Body of pancreas (tissue), 4 donors: ENCODE measurements at regions not wholly inside any gene's neighbourhood (a gene's known extent, or its start where the extent isn't known, plus 50 kb on each side); places are given as distances from the start of the nearest gene placed in this dataset.

Experiments used
- POLR2A ChIP-seq, 3 donors: fragments of 450-650 bp; IDR thresholded peaks; one replicate each; pipeline ENCODE4 v1.6.1; 2016; ENCODE audit warnings: antibody characterized with exemption in 3 of 3, mild to moderate bottlenecking in 2 of 3
- TF ChIP-seq, protein P1 (sequence below), 7 experiments: fragments of 450-650 bp in 4 of 7; fragments of 200-600 bp in 3 of 7; sonication (generic) in 3 of 7; IDR thresholded peaks; one replicate each; pipeline ENCODE4 v1.5.1; 2016 to 2019; ENCODE audit warnings: antibody characterized with exemption in 7 of 7

DNA sequence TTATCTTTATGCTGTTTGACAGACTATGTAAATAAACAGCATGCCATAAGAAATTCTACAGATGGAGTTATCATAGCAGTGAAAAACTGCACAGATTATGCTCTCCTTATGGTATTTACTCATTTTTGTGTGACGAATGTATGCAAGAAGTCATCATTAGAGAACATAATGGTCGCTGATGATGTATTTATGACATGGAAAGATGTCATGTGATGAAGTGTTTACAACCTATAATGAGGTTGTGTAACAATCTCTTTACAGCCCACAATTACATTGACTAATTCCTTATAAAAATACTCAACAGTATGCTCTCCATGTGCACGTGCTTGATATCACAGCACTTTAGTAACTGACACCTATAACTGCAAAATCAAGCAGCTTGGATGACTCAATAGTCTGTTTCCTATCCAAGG is 192.4 kb downstream of the BMP2 start:
- TF ChIP-seq, protein P1, sequence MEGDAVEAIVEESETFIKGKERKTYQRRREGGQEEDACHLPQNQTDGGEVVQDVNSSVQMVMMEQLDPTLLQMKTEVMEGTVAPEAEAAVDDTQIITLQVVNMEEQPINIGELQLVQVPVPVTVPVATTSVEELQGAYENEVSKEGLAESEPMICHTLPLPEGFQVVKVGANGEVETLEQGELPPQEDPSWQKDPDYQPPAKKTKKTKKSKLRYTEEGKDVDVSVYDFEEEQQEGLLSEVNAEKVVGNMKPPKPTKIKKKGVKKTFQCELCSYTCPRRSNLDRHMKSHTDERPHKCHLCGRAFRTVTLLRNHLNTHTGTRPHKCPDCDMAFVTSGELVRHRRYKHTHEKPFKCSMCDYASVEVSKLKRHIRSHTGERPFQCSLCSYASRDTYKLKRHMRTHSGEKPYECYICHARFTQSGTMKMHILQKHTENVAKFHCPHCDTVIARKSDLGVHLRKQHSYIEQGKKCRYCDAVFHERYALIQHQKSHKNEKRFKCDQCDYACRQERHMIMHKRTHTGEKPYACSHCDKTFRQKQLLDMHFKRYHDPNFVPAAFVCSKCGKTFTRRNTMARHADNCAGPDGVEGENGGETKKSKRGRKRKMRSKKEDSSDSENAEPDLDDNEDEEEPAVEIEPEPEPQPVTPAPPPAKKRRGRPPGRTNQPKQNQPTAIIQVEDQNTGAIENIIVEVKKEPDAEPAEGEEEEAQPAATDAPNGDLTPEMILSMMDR (IDR thresholded peaks at IDR 0.05) = no peak
- no peak for TF ChIP-seq POLR2A (IDR thresholded peaks at IDR 0.05)
